ENCODE measurements at regions not wholly inside any gene's neighbourhood (a gene's known extent, or its start where the extent isn't known, plus 50 kb on each side); places are given as distances from the start of the nearest gene placed in this dataset.

- no peak for TF ChIP-seq E2F4 (IDR thresholded peaks at IDR 0.05; ENCODE audit: low read depth, low read length)
- no peak for TF ChIP-seq IKZF1 (conservative IDR thresholded peaks at IDR 0.05)
- no peak for TF ChIP-seq CEBPZ (IDR thresholded peaks at IDR 0.05; ENCODE audit: low read depth, low read length)
Observed at GRCh38 chr2:2906091-2906490, 471.5 kb downstream of the EIPR1 start (continued).

DNA sequence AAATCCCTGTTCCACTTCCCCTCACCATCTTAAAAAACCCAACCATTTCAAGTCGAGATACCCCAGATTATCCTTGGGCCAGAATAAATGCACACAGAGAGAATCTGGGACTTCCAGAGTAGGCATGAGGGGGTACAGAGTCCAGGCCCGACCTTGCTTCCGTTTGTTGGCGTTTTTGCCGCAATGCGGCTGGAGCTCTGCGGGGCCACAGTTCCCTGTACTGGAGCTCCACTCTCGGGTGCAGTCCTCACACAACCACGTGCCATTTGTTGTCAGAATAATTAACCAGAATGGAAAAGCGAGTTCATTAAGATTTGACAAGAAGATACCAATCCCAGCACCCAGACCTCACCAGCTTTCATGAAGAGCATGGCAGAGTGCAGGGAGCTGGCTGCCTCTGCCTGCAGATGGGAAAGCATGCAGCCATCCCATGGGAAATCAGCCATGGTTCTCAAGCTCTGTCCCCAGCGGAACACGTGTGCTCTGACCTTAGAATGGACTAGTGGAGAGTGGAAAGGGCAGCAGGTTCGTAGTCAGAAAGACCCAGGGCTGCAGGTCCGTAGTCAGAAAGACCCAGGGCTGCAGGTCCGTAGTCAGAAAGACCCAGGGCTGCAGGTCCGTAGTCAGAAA is 472.8 kb downstream of the EIPR1 start:
- in situ Hi-C loops (cut with MboI): no loop called here
- Histone ChIP-seq H3K4me2 (ENCODE audit: control insufficient read depth, insufficient read depth) (no peak overlapping the region), H3K79me2 (ENCODE audit: control insufficient read depth, insufficient read depth, low read length) (no peaks in the 10 kb centered on the region), H3K27me3 (replicated peaks in 1 of 2; ENCODE audit: control insufficient read depth in 2 of 2, insufficient read depth in 2 of 2, low read length in 1 of 2) (no peaks in the 10 kb centered on the region), H3K4me3 (no peak overlapping the region), H3K4me1 (ENCODE audit: control insufficient read depth, insufficient read depth, low read length) (peaks cover 22% of the 10 kb centered on the region), H4K20me1 (ENCODE audit: control insufficient read depth, insufficient read depth) (no peaks in the 10 kb centered on the region), H3K36me3 (ENCODE audit: control insufficient read depth in 2 of 2, insufficient read depth in 2 of 2, low read length in 1 of 2) (no peaks in the 10 kb centered on the region), H2AFZ (ENCODE audit: control insufficient read depth, low read depth, low read length) (no peak overlapping the region), H3K9ac (ENCODE audit: control insufficient read depth, insufficient read depth, low read length) (no peak overlapping the region), H3K27ac (ENCODE audit: control insufficient read depth, insufficient read depth) (no peak overlapping the region), H3K9me3 (replicated peaks; ENCODE audit: control insufficient read depth, insufficient read depth, low read length) (no peaks in the 10 kb centered on the region)
- intact Hi-C loops (cut with micrococcal nuclease; ENCODE audit: unreplicated experiment): no loop called here
- SMC1A ChIA-PET (ENCODE audit: uncharacterized antibody, unreplicated experiment): interaction anchor here (1.0 kb wide), 1 partner anchor 12 kb away, joined by 3 read pairs; no protein-coding TSS in a partner anchor
- DNase-seq (ENCODE audit: low read depth, low spot score) (no peak), ATAC-seq (no peak), FAIRE-seq (no peak)
- TF ChIP-seq USF2 (IDR thresholded peaks at IDR 0.05; ENCODE audit: borderline replicate concordance, low read depth, low read length) (no peak), POU2F2 (IDR thresholded peaks at IDR 0.05; ENCODE audit: borderline replicate concordance, low read depth, low read length) (no peak), LARP7 (IDR thresholded peaks at IDR 0.05) (no peak)
- CTCF ChIA-PET: no interaction called here
- WGBS (ENCODE audit: insufficient coverage, insufficient replicate concordance, low lambda C conversion rate, missing lambda C conversion rate): 50% methylated on average over 15 of the region's 16 CpGs
- POLR2A ChIA-PET: no interaction called here
- RAD21 ChIA-PET (ENCODE audit: unreplicated experiment): no interaction called here
- no TSS peak for BruUV-seq (replicated peaks)

Measured in GM12878 (cell line).